ENCODE measurements at regions not wholly inside any gene's neighbourhood (a gene's known extent, or its start where the extent isn't known, plus 50 kb on each side); places are given as distances from the start of the nearest gene placed in this dataset.
"Not testable (repeated sequence)": the region's sequence is repeated elsewhere in the genome, so short reads cannot be mapped to it uniquely, and the experiment has no call there.

DNA sequence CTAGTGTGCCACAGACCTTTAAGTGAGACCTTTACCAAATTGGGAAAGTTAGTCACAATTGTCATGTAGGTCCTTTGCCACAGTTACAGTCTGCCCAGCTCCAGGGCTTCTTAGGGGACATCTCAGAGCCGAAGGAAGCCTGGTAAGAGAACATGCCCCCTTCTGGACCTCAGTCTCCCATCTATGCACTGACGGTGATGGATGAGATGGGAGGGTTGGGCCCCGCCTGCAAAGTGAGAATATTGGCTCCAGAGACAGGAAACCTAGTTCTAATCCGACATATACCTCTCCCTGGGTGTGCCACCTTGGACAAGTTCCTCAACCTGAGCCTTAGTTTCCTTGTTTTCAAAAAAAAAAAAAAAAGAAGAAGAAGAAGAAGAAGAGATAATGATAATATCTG lies 85.1 kb upstream of the NAV2 start:
- no peak for DNase-seq (ENCODE audit: low read depth in 2 of 2)

DNA sequence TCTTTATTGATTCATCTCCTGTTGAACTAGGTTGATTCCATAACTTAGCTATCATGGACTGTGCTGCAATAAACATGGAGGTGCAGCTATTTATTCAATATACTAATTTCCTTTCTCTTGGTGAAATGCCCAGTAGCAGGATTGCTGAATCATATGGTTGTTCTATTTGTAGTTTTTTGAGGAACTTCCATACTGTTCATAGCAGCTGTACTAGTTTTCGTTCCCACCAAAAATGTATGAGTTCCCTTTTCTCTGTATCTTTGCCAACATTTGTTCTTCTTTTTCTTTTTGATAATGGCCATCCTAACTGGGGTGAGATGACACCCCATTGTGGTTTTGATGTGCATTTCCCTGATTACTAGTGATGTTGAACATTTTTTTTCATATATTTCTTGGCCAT lies 87.2 kb upstream of the NAV2 start:
- no peak for DNase-seq (ENCODE audit: low read depth in 2 of 2)

DNA sequence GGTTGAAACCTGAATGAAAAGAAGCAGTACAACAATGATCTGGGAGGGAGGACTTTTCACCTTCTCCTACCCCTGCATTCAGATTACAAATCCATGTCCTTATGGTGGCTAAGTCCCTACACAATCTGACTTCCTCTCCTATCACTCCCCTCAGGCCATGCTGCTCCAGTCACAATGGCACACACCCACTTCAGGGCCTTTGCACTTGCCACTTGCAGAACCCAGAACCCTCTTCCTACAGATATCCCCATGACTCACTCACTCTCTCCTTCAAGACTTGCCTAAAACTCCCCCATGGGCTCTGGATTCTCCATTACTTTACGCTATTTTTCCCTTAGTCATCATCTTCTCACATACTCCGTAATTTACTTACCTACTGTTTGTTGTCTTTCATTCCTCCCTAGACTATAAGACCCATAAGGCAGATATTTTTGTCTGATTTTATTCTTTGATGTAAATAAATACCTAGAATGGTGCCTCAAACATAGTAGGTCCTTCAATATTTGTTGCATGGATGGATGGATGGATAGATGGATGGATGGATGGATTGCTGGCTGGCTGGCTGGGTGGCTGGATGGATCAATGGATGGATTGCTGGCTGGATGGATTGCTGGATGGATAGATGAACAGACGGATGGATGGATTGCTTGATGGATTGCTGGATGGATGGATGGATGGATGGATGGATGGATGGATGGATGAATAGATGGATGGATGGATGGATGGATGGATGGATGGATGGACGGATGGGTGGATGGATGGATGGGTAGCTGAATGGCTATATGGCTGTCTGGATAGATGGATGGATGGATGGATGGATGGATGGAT lies 94.7 kb upstream of the NAV2 start:
- no peak for DNase-seq (ENCODE audit: low read depth in 2 of 2)

DNA sequence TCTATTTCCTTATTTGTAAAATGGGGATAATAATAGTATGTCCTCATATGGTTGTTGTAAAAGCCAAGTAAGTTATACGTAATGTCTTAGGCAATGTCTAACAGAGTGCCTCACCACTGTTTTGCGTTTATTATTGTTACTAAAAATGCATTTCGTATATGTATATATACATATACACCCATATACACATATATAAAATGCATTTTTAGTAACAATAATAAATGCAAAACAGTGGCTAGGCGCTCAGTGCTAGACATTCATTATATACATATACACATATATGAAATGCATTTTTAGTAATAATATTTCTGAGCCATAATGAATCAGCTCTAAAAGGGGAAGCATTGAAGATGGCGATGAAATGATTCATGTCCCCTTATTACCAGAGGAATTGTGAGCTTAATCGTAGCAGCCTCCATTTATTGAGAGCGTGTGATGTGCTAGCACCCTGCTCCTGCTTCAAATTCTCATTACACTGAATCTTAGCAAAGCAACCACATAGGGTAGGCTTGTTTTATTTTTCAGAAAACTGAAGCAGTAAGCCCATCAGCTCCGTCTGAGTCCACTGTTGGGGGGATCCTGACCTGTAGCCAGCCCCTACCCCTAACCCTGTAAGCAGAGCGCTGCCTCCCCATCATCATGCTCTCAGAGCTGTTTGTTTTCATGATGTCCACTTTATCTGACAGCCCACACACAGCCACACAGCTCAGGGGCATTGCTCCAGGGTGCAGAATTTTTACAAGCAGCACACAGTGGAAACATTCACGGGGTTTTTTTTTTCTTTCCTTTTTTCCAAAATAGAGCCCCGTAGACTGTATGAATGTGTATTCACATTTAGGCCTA lies 97.1 kb upstream of the NAV2 start:
- peak in 1 of 2 experiments; percentile 42 for DNase-seq (ENCODE audit: low read depth in 2 of 2)

DNA sequence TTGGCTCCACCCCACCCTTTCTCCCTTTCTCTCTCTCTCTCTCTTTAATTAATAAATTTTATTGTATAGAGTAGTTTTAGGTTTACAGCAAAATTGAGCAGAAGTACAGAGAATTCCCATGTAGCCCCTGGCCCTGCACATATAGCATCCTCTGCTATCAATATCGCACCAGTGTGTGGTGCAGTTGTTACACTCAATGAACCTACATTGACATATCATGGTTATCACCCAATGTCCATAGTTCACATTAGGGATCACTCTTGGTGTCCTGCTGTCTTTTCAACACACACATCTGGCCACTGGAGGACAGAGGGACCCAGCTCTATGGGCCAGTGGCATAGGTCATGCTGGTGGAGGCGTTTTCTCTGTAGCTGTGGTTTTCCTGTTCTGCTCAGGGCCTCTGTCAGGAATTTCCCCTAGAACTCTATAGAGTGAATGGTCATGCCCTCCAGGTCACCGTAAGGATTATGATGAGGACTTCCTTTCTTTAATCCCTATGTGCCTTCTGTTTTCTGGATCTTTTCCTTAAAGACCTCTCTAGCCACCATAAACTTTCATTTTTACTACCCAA lies 98.2 kb upstream of the NAV2 start:
- no peak for DNase-seq (ENCODE audit: low read depth in 2 of 2)

DNA sequence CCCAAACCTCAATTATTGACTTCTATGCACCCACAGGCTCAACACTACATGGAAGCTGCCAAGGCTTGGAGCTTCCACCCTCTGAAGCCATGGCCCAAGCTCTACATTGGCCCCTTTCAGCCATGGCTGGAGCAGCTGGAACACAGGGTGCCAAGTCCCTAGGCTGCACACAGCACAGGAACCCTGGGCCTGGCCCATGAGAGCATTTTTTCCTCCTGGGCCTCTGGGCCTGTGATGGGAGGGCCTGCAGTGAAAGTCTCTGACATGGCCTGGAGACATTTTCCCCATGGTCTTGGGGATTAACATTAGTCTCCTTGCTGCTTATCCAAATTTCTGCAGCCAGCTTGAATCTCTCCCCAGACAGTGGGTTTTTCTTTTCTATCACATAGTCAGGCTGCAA lies 100.6 kb upstream of the NAV2 start:
- not testable (repeated sequence) for DNase-seq (ENCODE audit: low read depth in 2 of 2)

DNA sequence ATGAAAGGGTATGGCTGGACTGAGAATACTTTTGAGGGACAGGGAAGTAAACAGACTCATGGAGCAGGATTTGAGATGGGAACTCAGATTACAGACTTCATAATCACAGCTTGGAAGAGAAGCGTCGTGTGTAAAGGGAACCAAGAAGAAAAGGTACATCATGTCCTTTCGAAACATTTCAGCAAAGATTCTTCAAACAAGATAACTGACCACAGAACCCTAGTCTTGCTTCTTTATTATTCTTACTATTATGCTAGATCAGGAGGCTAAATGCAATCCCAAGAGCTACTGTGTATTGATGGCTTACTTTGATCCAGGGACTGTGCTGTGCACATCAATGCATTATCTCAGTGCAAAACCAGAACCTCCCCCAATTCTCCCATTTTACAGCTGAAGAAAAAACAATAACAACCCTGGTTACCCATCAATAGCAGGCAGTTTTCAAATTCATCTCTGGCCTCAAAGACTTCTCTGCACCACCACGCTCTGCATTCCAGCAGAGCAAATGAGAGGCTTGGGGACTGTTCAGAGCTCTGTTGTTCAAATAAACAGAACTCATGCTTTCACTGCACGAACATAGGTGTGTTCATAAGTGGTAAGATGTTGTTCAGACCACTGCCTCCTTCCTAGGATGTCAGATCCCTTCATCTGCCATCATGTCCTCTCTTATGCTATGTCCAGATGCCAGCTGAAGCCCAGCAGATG lies 104.8 kb upstream of the NAV2 start:
- DNase-seq (ENCODE audit: low read depth in 2 of 2): no peak

DNA sequence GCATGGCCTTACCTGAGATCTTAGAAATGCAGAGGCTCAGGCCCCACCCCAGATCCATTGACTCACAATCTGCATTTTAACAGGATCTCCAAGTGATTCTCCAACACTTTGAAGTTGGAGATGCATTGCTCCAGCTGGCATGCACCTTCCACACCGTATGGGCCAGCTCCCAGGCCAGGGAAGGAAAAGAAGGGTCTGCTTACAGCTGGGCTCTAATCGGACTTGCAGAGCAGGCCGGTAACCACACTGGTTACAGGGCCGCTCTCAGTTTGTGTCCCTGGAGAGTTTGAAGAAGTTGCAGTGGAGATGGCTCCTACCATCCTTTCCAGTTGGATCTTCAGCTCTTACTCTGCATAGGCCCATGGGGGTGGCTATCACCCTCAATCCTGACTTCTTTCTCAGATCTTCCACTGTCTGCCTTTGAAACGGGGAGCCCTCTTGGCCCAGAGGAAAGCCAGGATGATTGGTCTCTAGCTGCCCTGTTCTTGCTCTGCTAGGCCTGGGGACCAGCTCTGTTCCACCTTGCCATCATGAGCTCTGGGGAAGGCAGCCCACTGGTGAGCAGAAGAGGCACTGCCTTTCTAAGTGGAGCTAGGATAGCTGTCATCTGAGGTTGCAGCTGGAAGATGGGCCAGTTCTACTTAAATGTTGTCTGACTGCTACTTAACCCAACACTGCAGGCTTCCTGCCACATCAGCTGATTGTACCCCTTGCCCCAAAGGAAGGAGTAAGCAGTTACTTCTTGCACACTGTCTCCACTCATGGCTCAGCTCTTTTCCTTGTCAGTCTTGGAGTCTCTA lies 105.6 kb upstream of the NAV2 start:
- DNase-seq (ENCODE audit: low read depth in 2 of 2): no peak

DNA sequence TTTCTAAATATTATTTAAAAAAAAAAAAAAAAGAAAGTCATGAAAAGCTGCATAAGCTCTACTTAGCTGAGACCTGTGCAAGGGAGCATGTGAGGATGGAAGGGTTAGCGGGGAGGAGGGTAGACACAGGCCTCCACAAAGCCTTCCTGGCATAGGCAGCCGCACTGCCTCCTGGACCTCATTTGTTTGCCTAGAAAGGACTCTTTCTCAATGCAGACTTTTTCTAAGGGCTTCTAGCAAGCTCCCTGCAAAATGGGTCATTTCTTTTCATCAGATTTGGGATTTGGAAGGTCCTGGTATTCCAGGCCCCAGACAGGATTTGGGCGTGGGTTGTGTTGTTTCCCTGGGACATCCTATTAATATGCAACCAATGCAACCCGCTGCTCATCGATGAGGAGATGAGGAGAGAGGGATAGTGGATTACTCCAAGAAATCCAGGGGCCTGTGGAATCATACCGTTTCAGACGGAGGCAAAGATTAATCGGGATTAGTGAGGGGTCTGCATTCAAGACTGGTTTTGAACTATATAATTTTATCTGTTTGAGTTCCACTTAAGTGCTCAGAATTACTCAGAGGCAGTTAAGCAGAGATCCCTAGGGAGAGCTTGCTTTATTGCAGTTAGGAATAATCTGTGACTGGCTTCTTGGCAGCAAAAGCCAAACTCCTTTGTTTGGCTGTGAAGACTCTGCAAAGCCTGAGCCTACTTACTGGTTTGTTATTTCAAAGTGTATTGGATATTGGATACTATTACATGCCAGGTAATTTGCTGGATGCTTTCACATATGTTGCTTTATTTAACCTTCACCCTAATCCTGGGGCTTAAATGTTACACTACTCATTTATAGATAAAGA lies 106.9 kb upstream of the NAV2 start:
- DNase-seq (ENCODE audit: low read depth in 2 of 2): peak; percentile 68 to 72

DNA sequence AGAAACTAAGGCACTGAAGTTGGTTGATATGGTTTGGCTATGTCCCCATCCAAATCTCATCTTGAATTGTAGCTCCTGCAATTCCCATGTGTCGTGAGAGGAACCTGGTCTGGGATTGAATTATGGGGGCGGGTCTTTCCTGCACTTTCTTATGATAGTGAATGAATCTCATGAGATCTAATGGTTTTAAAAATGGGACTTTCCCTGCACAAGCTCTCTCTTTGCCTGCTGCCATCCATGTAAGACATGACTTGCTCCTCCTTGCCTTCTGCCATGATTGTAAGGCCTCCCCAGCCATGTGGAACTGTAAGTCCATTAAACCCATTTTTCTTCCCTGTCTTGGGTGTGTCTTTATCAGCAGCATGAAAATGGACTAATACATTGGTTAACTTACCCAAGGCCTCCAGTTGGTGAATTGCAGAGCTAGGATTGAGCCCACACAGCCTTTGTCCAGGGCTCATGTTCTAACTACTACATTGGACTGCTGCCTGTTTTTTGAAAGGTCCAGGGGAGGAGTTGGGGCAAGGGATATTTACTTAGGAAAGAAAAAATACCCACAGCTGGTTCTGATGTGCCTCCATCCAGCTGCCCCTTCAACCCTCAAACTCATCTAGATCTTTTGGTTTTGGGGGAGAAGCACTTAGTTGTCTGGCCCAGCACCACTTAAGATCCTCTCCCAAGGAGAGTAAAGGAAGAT lies 107.8 kb upstream of the NAV2 start:
- no peak for DNase-seq (ENCODE audit: low read depth in 2 of 2)

DNA sequence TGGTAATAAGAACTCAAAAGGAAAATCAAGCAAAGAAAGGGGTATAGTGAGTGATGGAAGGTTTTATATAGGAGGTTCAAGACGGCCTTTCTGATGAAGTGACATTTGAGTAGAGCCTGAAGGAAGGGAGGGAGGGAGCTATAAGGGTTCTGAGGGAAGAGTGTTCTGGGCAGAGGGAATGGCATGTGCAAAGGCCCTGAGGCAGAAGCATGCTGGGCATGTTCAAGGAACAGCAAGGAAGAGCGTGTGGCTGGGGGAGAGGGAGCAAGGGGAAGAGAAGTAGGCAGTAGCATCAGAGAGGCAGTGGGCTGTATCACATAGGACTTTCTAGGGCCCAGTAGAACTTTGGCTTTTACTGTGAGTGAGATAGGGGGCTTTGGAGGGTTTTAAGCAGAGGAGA lies 108.9 kb upstream of the NAV2 start:
- no peak for DNase-seq (ENCODE audit: low read depth in 2 of 2)

DNA sequence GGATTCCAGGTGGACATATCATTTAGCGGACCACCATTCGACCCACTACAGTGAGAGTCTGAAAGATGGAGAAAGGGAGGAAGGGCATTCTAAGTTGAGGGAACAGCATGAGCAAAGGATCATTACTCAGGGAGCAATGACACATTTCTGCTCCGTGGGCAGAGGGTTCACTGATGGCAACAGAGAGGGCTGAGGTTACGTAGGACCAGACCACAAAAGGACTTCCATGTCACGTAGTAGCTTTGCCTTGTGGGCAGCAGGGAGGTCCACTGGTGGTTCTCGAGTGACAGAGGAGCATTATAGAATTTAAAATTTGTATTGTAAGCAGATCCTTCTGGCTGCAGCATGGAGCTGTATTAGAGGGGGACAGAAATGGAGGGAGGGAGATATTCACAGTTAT lies 109.7 kb upstream of the NAV2 start:
- DNase-seq (ENCODE audit: low read depth in 2 of 2): no peak

DNA sequence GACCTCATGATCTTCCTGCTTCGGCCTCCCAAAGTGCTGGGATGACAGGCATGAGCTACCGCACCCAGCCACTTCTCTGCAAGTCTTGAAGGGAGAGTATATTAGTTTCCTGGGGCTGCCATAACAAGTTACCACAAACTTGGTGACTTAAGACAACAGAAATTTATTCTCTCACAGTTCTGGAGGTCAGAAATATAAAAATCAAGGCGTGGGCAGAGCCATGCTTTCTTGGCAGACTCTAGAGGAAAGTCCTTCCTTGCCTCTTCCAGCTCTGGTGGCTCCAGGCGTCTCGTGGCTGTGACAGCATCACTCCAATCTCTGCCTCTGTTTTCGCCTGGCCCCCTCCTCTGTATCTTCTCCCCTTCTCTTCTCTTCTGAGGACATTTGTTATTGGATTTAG lies 110.2 kb upstream of the NAV2 start:
- DNase-seq (ENCODE audit: low read depth in 2 of 2): no peak

DNA sequence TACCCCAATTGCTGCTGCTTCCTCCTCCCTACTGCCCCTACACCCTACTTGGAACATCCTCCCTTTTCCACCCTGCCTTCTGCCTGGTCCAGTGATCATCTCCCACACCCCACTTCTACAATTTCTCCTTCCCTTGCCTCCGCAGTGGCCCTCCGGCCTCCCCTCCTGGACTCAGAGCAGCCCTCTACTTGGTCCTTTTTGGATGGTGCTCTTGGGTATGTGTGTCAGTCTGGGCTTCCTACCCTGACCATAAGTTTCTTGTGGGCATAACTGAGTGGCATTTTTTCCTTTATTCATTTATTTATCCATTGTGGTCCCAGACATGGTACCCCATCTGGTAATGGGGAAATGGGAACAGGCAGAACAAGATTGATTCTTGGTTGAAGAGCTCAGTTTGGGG lies 111.4 kb upstream of the NAV2 start:
- DNase-seq (ENCODE audit: low read depth in 2 of 2): no peak

DNA sequence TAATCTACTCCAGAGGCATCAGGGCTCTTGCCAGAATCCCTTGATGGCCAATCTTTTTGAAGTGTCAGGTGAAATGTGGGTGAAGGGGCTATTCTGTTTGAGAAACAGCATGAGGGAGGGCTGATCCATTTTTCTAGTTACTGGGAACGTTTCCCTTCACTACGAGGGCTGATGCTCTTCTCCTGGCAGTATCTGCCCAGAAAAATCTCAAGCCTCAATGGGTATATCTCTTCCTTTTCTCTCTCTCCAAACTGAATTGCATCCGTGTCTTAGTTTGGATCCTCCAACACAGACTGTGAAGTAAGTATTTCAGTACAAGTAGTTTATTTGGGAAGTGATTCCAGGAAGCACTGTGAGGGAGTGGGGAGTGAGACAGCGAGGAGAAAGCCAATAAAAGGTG lies 113.0 kb upstream of the NAV2 start:
- no peak for DNase-seq (ENCODE audit: low read depth in 2 of 2)

DNA sequence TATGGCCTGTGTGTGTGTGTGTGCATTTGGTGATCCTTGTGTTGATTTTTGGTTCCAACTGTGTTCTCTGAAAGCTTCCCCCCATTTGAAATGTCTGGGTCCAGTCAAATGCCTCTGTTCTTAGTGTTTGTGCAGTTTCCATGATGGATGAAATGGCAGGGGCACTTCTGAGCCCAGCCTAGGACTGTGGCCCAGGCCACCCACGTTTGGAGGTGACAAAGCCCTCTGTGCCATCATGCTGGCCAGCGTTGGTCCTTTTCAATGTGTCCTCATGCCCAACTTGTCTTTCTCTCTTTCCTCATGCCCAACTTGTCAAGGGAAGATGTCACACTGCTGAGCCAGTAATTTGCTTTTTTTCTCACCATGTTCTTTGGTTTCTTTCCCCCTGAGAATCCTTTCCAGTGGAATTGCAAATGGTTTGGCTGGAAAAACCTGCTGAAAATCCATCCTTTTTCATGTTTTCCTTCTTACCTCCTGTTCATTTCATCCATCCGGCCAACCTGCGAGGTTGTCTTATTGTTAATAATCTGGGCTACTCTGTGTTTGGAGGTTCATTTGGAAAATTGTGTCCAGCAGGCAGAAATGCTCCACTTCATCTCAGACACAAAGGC lies 113.7 kb upstream of the NAV2 start:
- no peak for DNase-seq (ENCODE audit: low read depth in 2 of 2)

DNA sequence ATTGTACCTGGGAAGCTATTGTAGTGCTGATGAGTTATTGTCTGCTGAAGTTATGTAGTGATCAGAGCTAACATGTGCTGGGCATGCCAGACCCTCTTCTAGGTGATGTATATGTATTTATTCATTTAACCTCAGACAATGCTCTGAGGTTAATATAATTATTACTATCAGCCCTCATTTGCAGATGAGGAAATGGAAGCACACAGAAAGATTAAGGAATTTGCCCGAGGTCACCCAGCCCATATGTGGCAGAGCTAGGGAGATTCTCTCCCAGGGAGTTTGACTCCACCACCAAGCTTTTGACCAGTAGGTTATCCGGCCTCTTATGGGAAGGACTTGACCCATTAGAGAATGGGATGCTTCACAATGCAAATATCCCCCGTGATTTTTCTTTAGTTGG lies 114.2 kb upstream of the NAV2 start:
- DNase-seq (ENCODE audit: low read depth in 2 of 2): no peak

DNA sequence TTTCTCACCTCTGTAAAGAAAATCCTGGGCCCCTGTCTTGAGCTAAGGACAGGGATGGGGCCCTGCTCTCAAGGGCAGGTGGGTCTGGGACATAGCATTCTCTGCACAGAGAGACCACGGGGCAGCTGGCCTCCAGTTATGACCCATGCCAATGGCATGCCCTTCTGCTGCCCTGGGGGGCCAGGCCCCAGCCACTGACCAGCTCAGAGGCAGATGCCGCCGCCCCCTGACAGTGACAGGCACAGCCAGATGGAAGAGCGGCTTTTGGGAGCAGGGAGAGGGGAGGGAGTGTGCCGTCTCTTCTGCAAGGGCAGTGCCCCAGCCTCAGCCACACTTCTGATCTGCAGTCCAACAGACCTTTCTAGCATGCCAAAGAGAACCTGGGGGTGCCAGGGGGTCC lies 114.8 kb upstream of the NAV2 start:
- no peak for DNase-seq (ENCODE audit: low read depth in 2 of 2)

DNA sequence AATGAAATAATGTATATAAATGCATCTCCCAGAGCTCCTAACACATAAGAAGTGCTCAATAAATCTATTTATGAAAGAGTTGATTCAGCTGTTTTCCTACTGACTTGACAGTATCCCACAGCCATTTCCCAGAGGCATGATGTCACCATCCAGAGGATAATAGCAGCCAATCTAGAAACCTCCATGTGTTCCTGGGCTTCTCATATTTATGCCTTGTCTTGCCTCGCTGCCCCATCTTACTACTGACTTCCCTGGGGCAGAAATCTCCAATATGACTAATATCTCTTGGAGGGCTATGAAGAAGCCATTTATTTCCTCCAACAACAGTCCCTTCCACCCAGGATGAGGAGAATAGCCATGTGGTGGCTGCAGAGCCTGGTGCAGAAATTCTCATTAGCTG lies 115.4 kb upstream of the NAV2 start:
- DNase-seq (ENCODE audit: low read depth in 2 of 2): no peak
